ENCODE measurements at regions not wholly inside any gene's neighbourhood (a gene's known extent, or its start where the extent isn't known, plus 50 kb on each side); places are given as distances from the start of the nearest gene placed in this dataset.
A peak's percentile ranks its signal among the peaks of the same experiment; 100 is the strongest.

GRCh38 chr2:43129676-43130547 lies 96.5 kb downstream of the ZFP36L2 start:
- no peak for DNase-seq (ENCODE audit: low spot score)

GRCh38 chr2:43128559-43128955 lies 97.8 kb downstream of the ZFP36L2 start:
- DNase-seq (ENCODE audit: low spot score), result no peak

- no peak for DNase-seq (ENCODE audit: low spot score)
Observed at GRCh38 chr2:43127941-43128558, 98.4 kb downstream of the ZFP36L2 start.

- peak; percentile 92 for DNase-seq (ENCODE audit: low spot score)
Observed at GRCh38 chr2:43127208-43127940, 99.0 kb downstream of the ZFP36L2 start.

GRCh38 chr2:43126817-43127207 lies 99.6 kb downstream of the ZFP36L2 start:
- no peak for DNase-seq (ENCODE audit: low spot score)

- no peak for DNase-seq (ENCODE audit: low spot score)
Observed at GRCh38 chr2:43125090-43125998, 101.1 kb downstream of the ZFP36L2 start.

GRCh38 chr2:43124687-43125057 lies 101.7 kb downstream of the ZFP36L2 start:
- DNase-seq (ENCODE audit: low spot score), result no peak

- no peak for DNase-seq (ENCODE audit: low spot score)
Observed at GRCh38 chr2:43123981-43124686, 102.3 kb downstream of the ZFP36L2 start.

GRCh38 chr2:43123486-43123885 lies 102.9 kb downstream of the ZFP36L2 start:
- DNase-seq (ENCODE audit: low spot score), result no peak

- no peak for DNase-seq (ENCODE audit: low spot score)
Observed at GRCh38 chr2:43123028-43123427, 103.4 kb downstream of the ZFP36L2 start.

GRCh38 chr2:43121580-43122314 lies 104.7 kb downstream of the ZFP36L2 start:
- DNase-seq (ENCODE audit: low spot score), result no peak

- no peak for DNase-seq (ENCODE audit: low spot score)
Observed at GRCh38 chr2:43119303-43119702, 107.1 kb downstream of the ZFP36L2 start.

GRCh38 chr2:43117521-43118143 lies 108.8 kb downstream of the ZFP36L2 start:
- DNase-seq (ENCODE audit: low spot score), result no peak

GRCh38 chr2:43116988-43117387 lies 109.4 kb downstream of the ZFP36L2 start:
- no peak for DNase-seq (ENCODE audit: low spot score)

- no peak for DNase-seq (ENCODE audit: low spot score)
Observed at GRCh38 chr2:43115881-43116280, 110.5 kb downstream of the ZFP36L2 start.

GRCh38 chr2:43114210-43114609 lies 112.2 kb downstream of the ZFP36L2 start:
- no peak for DNase-seq (ENCODE audit: low spot score)

- no peak for DNase-seq (ENCODE audit: low spot score)
Observed at GRCh38 chr2:43111788-43112554, 114.4 kb downstream of the ZFP36L2 start.

GRCh38 chr2:43110442-43110871 lies 115.9 kb downstream of the ZFP36L2 start:
- DNase-seq (ENCODE audit: low spot score), result no peak
